GM10248 (cell line): ENCODE measurements at regions not wholly inside any gene's neighbourhood (a gene's known extent, or its start where the extent isn't known, plus 50 kb on each side); places are given as distances from the start of the nearest gene placed in this dataset.
A peak's percentile ranks its signal among the peaks of the same experiment; 100 is the strongest.

ENCODE experiments used
- CTCF ChIA-PET: fragments of 300-600 bp; sonication (Branson Sonifier 250); formaldehyde crosslinking; extraction: SDS; loops from one replicate; lab custom pipeline; 2021; ENCODE audit warnings: antibody characterized with exemption; lab: Yijun Ruan, JAX
- POLR2A ChIA-PET: fragments of 350-650 bp; sonication (Branson Sonifier 250); formaldehyde crosslinking; extraction: SDS; loops from one replicate; lab custom pipeline; 2020; ENCODE audit warnings: antibody characterized with exemption; lab: Yijun Ruan, JAX
- DNase-seq: peaks from one replicate; pipeline ENCODE4 v3.0.0; 2012; ENCODE audit errors: extremely low spot score
- TF ChIP-seq, protein P1 (sequence below): IDR thresholded peaks from 2 replicates; pipeline ENCODE4 v1.5.1; 2012; ENCODE audit warnings: mild to moderate bottlenecking, low read depth; ENCODE audit errors: extremely low read depth, missing control alignments, control extremely low read depth

DNA sequence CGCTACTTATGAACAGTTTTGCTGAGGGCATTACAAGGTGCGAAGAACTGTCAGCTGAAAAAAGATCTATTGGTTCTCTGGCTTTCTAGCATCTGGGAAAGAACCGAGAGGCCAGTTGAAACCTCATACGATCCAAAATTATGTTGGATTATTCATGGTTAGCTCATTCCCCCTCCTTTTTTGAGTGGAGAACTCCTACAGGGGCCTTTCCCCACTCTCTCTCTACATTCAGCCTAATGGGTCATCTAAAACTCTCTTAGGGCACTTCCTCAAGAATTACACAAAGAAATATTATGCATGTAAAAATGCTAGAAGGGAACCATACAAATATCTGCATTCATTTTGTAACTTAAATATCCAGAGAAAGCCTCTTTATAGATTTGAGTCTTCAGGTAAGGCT, 358.2 kb downstream of the ADGRL2 start:
- DNase-seq: no peak
- TF ChIP-seq, protein P1, sequence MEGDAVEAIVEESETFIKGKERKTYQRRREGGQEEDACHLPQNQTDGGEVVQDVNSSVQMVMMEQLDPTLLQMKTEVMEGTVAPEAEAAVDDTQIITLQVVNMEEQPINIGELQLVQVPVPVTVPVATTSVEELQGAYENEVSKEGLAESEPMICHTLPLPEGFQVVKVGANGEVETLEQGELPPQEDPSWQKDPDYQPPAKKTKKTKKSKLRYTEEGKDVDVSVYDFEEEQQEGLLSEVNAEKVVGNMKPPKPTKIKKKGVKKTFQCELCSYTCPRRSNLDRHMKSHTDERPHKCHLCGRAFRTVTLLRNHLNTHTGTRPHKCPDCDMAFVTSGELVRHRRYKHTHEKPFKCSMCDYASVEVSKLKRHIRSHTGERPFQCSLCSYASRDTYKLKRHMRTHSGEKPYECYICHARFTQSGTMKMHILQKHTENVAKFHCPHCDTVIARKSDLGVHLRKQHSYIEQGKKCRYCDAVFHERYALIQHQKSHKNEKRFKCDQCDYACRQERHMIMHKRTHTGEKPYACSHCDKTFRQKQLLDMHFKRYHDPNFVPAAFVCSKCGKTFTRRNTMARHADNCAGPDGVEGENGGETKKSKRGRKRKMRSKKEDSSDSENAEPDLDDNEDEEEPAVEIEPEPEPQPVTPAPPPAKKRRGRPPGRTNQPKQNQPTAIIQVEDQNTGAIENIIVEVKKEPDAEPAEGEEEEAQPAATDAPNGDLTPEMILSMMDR: no peak
- ChIA-PET POLR2A (no interaction called here), CTCF (no interaction called here)

DNA sequence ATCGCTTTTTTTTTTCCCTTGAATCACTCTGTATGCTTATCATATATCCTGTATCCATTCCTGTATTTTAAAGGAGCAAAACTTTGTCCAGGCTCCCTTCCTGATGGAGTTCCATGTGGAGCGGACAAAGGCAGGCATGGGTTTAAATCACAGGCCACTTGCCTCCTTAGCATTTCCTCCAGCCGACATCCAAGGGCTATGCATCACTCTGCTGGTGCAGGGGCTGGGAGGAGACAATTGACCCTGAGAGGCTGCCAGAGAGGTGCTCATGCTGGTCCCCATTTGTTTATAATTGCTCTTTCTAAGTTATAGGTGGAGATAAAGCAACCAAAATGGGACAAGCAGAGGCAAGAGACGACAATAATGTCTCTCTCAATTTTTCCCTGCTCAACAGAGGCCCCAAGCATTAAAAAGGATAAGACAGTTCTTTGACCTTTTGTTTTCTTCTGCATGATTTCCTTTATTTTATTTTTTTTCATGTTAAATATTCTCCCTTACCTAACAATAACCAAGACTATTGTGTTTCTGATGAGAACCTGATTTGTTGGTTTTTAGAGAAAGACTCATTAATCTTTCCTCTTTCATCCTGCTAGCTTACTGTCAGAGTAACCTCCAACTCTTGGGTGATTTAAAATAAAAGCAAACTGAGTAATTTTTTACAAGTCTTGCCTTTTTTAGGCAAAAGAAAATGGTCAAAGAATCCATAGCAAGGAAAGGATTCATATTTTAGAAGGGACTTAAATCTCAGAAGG, 353.7 kb downstream of the ADGRL2 start:
- no peak for DNase-seq
- ChIA-PET CTCF (interaction anchor here (1.8 kb wide), 1 partner anchor 9 kb away, joined by 3 read pairs; no protein-coding TSS in a partner anchor), POLR2A (no interaction called here)
- TF ChIP-seq, protein P1: no peak

DNA sequence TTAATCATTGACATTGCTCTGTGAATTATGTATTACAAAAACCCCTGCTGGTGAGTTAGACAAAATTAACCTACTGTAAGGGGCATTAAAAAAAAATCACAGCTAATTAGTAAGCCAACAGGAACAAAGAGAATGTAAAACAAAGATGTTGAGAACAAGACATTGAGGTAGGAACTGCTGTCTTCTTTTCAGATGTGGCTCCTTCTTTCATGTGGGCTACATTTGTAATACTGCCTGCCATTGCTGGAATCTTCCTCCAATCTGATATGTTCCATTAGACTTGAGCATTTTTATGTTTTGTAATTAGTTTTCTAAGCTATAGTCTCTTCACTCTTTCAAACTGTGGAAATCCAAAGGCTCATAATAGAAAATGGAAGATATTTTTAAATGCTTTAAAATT, 353.0 kb downstream of the ADGRL2 start:
- ChIA-PET POLR2A (no interaction called here), CTCF (interaction anchor here (1.8 to 2.1 kb wide), 2 partner anchors 9 to 14 kb away, joined by 3 to 5 read pairs; no protein-coding TSS in a partner anchor)
- DNase-seq: no peak
- TF ChIP-seq, protein P1: no peak

DNA sequence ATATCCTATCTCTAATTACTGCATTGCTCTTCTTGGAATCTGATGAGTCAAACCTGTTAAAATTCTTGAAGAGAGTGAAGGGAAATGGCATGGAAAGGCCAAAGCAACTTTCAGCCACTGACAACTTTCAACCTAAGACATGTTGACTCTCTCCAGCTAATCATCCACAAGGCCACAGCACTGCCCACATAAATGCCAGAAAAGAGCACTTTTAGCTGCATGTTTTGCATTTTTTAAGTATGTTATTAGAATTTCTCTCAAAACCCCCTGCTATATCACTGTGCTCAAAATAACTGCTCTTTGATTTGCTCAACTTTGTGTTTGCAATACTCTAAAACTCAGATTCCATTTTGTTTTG, 352.5 kb downstream of the ADGRL2 start:
- no peak for DNase-seq
- ChIA-PET POLR2A (no interaction called here), CTCF (interaction anchor here (1.8 to 2.1 kb wide), 3 partner anchors 8 to 14 kb away, joined by 3 to 7 read pairs (median 5); no protein-coding TSS in a partner anchor)
- TF ChIP-seq, protein P1: no peak

DNA sequence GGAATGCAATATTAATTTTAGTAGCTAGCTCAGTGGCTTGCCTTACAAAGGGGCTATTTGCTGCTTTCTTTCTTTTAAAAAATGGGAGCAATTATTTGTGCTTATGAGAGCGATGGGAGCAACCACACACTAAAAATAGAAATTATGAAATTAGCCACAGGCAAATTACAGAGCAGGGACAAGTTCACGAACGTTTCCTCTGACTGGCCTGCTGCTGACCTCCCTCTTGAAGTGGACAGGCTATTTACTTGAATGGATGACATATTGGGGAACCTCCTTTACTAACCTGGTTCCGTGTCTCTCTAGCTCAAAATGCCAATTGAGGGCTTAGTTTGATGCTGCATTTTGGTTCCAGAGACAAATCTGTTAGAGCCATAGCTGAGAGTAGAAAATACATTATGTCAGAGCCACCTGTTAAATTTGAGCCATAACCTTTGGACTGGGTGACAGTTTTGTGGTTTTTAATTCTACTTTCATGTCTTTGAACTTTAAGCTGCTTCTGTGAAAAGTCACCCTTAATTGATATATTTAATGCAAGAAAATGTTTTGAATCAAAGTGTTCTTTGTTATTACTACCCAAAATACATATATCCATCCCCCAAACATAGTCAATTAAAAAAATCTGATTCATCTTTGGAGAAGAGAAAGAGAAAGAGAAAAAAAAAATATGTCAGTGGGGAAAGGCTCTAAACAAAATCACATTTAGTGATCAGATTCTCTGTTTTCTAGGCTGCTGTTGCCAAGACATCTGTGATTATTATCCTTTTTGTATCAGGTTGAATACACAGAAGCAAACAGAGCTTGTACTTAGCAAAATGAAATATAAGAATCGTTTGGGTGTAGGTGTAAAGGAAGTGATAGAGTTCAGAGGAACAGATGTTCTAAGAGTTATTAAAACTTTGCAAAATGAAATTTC, 351.9 kb downstream of the ADGRL2 start:
- peak; percentile 23 for DNase-seq
- POLR2A ChIA-PET: no interaction called here
- CTCF ChIA-PET: interaction anchor here (1.8 to 2.1 kb wide), 3 partner anchors 8 to 13 kb away, joined by 3 to 7 read pairs (median 5); no protein-coding TSS in a partner anchor
- TF ChIP-seq, protein P1: no peak

DNA sequence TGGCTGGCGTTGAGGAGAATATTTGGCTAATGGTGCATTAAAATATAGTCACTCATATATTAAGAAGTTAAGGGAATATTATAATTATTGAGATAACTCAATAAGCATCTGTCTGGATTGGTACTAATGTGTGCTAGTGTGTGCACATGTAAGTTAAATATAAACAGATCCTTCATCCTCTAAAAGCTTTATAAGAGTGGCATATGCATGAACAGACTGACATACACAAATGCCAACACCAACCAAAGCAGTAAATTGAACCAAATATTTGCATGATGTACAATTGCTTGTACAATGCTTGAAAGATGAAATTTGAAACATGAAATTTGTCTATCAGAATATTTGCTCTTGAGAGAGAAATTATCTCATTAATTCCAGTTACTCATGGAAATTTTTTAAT, 344.9 kb downstream of the ADGRL2 start:
- POLR2A ChIA-PET: no interaction called here
- TF ChIP-seq, protein P1: no peak
- DNase-seq: no peak
- CTCF ChIA-PET: interaction anchor here (1.2 to 1.4 kb wide), 2 partner anchors 8 to 40 kb away, joined by 3 read pairs; no protein-coding TSS in a partner anchor
